NT2/D1 (cell line): ENCODE measurements at regions not wholly inside any gene's neighbourhood (a gene's known extent, or its start where the extent isn't known, plus 50 kb on each side); places are given as distances from the start of the nearest gene placed in this dataset.

Experiments
- SUZ12 ChIP-seq: IDR thresholded peaks from 2 replicates; pipeline ENCODE4 v1.6.1; 2011; ENCODE audit not compliant: insufficient read length, insufficient read depth; ENCODE audit errors: extremely low read depth
- YY1 ChIP-seq: IDR thresholded peaks from 2 replicates; pipeline ENCODE4 v1.6.1; 2011; ENCODE audit not compliant: insufficient read length, insufficient read depth
- ZNF274 ChIP-seq: IDR thresholded peaks from 2 replicates; pipeline ENCODE4 v1.6.1; 2011; ENCODE audit warnings: mild to moderate bottlenecking, low read depth, low read length

DNA sequence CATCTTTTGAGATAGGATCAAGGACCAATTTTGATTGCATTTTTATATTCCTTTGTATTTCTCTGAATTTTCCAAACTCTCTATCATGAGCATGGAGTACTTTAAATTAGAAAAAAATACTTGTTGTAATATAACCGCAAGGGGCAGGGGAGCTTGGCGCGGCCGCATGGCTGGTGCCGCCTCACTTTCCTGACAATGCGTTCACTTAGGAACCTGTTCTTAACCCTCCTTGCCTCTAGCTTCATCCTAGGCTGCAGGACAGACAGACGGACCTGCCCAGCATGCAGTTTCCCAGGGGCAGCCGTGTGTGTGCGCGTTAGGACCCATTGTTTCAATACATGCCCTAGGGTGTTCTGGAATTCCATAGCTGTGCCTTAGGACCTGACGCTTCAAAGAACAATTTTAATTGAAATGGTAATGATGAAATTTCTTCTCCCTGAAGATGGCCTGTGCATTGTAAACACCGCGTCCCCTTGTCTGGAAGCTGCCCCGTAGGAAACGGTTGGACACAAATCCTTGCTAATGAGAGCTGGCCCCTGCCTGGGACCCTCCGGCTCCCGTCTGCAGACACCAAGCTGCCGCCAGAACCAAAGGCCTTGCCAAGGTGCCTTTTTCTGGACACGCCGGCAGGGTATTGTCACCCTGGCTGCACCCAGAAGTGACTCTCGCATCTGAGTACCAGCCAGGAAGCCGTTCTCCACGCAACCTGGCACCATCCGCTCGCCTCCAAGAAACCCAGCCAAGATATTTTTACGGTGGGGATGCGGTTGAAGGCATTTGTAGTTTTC, 466.4 kb downstream of the NPHP4 start:
- no peak for TF ChIP-seq YY1
- TF ChIP-seq ZNF274 = no peak
- no peak for TF ChIP-seq SUZ12
